Astrocyte (in vitro differentiated cells and primary cell): ENCODE measurements at regions not wholly inside any gene's neighbourhood (a gene's known extent, or its start where the extent isn't known, plus 50 kb on each side); places are given as distances from the start of the nearest gene placed in this dataset.

Experiments used
- DNase-seq: peaks from one replicate; pipeline ENCODE4 v3.0.0-alpha.2; 2010; ENCODE audit warnings: low read depth
- FAIRE-seq: peaks from 2 replicates; lab custom pipeline; 2011; peaks lifted over from hg19 to GRCh38; lab: Jason Lieb, UNC
- H2AFZ ChIP-seq: 2 replicates; pipeline ENCODE4 v1.6.0; 2012; ENCODE audit warnings: low read depth, low read length, inconsistent platforms
- H3K27ac ChIP-seq: 2 replicates; pipeline ENCODE4 v1.5.1; 2011; ENCODE audit warnings: low read depth, low read length, inconsistent platforms
- H3K27me3 ChIP-seq: 2 replicates; pipeline ENCODE4 v1.6.0; 2011; ENCODE audit warnings: low read length, inconsistent platforms; ENCODE audit not compliant: insufficient read depth
- H3K36me3 ChIP-seq: 2 replicates; pipeline ENCODE4 v1.5.1; 2011; ENCODE audit warnings: low read length, inconsistent platforms; ENCODE audit not compliant: insufficient read depth
- H3K4me1 ChIP-seq: 2 replicates; pipeline ENCODE4 v1.5.1; 2011; ENCODE audit warnings: low read length, inconsistent platforms; ENCODE audit not compliant: insufficient read depth
- H3K4me2 ChIP-seq: 2 replicates; pipeline ENCODE4 v1.6.0; 2012; ENCODE audit warnings: low read length, inconsistent platforms
- H3K4me3 ChIP-seq: 2 replicates; pipeline ENCODE4 v1.5.1; 2011; ENCODE audit warnings: low read depth, mild to moderate bottlenecking, low read length, inconsistent platforms; ENCODE audit not compliant: insufficient read depth
- H3K79me2 ChIP-seq: 2 replicates; pipeline ENCODE4 v1.6.0; 2012; ENCODE audit warnings: mild to moderate bottlenecking, low read length, inconsistent platforms; ENCODE audit not compliant: insufficient read depth
- H3K9ac ChIP-seq: 2 replicates; pipeline ENCODE4 v1.6.0; 2012; ENCODE audit warnings: mild to moderate bottlenecking, low read length, inconsistent platforms
- H3K9me3 ChIP-seq: 2 replicates; pipeline ENCODE4 v1.5.1; 2012; ENCODE audit warnings: low read depth, mild to moderate bottlenecking, low read length, inconsistent platforms; ENCODE audit not compliant: insufficient read depth
- H4K20me1 ChIP-seq: 2 replicates; pipeline ENCODE4 v1.6.0; 2012; ENCODE audit warnings: low read length, inconsistent platforms; ENCODE audit not compliant: insufficient read depth
- H3K27ac Mint-ChIP-seq: one replicate; pipeline ENCODE4 v1.8.0; 2021; ENCODE audit warnings: mild to moderate bottlenecking, mixed read lengths; ENCODE audit not compliant: unreplicated experiment
- H3K27me3 Mint-ChIP-seq: one replicate; pipeline ENCODE4 v1.8.0; 2021; ENCODE audit warnings: low read depth, mixed read lengths; ENCODE audit not compliant: unreplicated experiment
- H3K36me3 Mint-ChIP-seq: one replicate; pipeline ENCODE4 v1.8.0; 2021; ENCODE audit warnings: low read depth, mixed read lengths; ENCODE audit not compliant: unreplicated experiment
- H3K4me1 Mint-ChIP-seq: one replicate; pipeline ENCODE4 v1.8.0; 2021; ENCODE audit warnings: low read depth, mixed read lengths; ENCODE audit not compliant: unreplicated experiment
- H3K4me3 Mint-ChIP-seq: one replicate; pipeline ENCODE4 v1.8.0; 2021; ENCODE audit warnings: mild to moderate bottlenecking, moderate library complexity, mixed read lengths; ENCODE audit not compliant: unreplicated experiment
- H3K9me3 Mint-ChIP-seq: one replicate; pipeline ENCODE4 v1.8.0; 2021; ENCODE audit warnings: mild to moderate bottlenecking, mixed read lengths; ENCODE audit not compliant: unreplicated experiment
- CTCF ChIP-seq: IDR thresholded peaks from 2 replicates; pipeline ENCODE4 v1.5.1; 2011; ENCODE audit warnings: low read depth, mild to moderate bottlenecking, inconsistent platforms, low read length, moderate library complexity; ENCODE audit not compliant: insufficient read depth
- EZH2 ChIP-seq: IDR thresholded peaks from 2 replicates; pipeline ENCODE4 v1.6.1; 2012; ENCODE audit warnings: mild to moderate bottlenecking, low read length, inconsistent platforms; ENCODE audit not compliant: insufficient read depth

GRCh38 chr6:92930171-92930570 is 489.2 kb downstream of the EPHA7 start:
- no peaks in the 10 kb centered on the region for H3K27me3 Mint-ChIP-seq

GRCh38 chr6:92922216-92922806 is 497.0 kb downstream of the EPHA7 start:
- no peaks in the 10 kb centered on the region for H3K4me1 ChIP-seq
- FAIRE-seq: no peak
- H3K36me3 ChIP-seq: no peaks in the 10 kb centered on the region
- Mint-ChIP-seq H3K4me3 (no peak overlapping the region), H3K36me3 (no peaks in the 10 kb centered on the region), H3K9me3 (no peaks in the 10 kb centered on the region), H3K4me1 (no peaks in the 10 kb centered on the region), H3K27ac (no peak overlapping the region), H3K27me3 (no peaks in the 10 kb centered on the region)
- H3K79me2 ChIP-seq: no peaks in the 10 kb centered on the region
- no peak overlapping the region for H3K27ac ChIP-seq
- no peak overlapping the region for H3K4me3 ChIP-seq
- H2AFZ ChIP-seq: no peak overlapping the region
- H3K27me3 ChIP-seq: no peaks in the 10 kb centered on the region
- no peak for TF ChIP-seq EZH2
- TF ChIP-seq CTCF: no peak
- no peak for DNase-seq
- no peak overlapping the region for H3K4me2 ChIP-seq
- no peak overlapping the region for H3K9ac ChIP-seq
- H4K20me1 ChIP-seq: no peaks in the 10 kb centered on the region
- H3K9me3 ChIP-seq: no peaks in the 10 kb centered on the region

More at GRCh38 chr6:92930171-92930570, 489.2 kb downstream of the EPHA7 start:
- Histone ChIP-seq H3K27ac (no peak overlapping the region), H3K4me3 (no peak overlapping the region), H3K9ac (no peak overlapping the region), H3K4me1 (no peaks in the 10 kb centered on the region), H3K27me3 (no peaks in the 10 kb centered on the region), H2AFZ (no peak overlapping the region), H4K20me1 (no peaks in the 10 kb centered on the region), H3K9me3 (no peaks in the 10 kb centered on the region), H3K36me3 (no peaks in the 10 kb centered on the region), H3K79me2 (no peaks in the 10 kb centered on the region), H3K4me2 (no peak overlapping the region)
- Mint-ChIP-seq H3K4me1 (peaks cover 3% of the 10 kb centered on the region), H3K9me3 (no peaks in the 10 kb centered on the region), H3K27ac (no peak overlapping the region), H3K4me3 (no peak overlapping the region), H3K36me3 (no peaks in the 10 kb centered on the region)
- FAIRE-seq (no peak), DNase-seq (no peak)
- TF ChIP-seq CTCF: no peak
- no peak for TF ChIP-seq EZH2

- Mint-ChIP-seq H3K4me3 (no peak overlapping the region), H3K27me3 (no peaks in the 10 kb centered on the region), H3K27ac (no peak overlapping the region), H3K4me1 (no peaks in the 10 kb centered on the region), H3K36me3 (no peaks in the 10 kb centered on the region), H3K9me3 (no peaks in the 10 kb centered on the region)
- no peaks in the 10 kb centered on the region for H3K9me3 ChIP-seq
- FAIRE-seq: no peak
- no peak overlapping the region for H3K4me3 ChIP-seq
- H4K20me1 ChIP-seq: no peaks in the 10 kb centered on the region
- H3K27ac ChIP-seq: no peak overlapping the region
- H3K4me2 ChIP-seq: no peak overlapping the region
- no peaks in the 10 kb centered on the region for H3K79me2 ChIP-seq
- no peaks in the 10 kb centered on the region for H3K27me3 ChIP-seq
- TF ChIP-seq EZH2 (no peak), CTCF (no peak)
- no peak overlapping the region for H2AFZ ChIP-seq
- no peak for DNase-seq
- no peaks in the 10 kb centered on the region for H3K4me1 ChIP-seq
- no peaks in the 10 kb centered on the region for H3K36me3 ChIP-seq
- no peak overlapping the region for H3K9ac ChIP-seq
These were observed 503.9 kb downstream of the EPHA7 start for GRCh38 chr6:92915466-92915865.
